Loucy (cell line): ENCODE measurements at regions not wholly inside any gene's neighbourhood (a gene's known extent, or its start where the extent isn't known, plus 50 kb on each side); places are given as distances from the start of the nearest gene placed in this dataset.
A peak's percentile ranks its signal among the peaks of the same experiment; 100 is the strongest.

ENCODE experiments used
- H2AFZ ChIP-seq: fragments of 200-600 bp; sonication (generic); 2 replicates; pipeline ENCODE4 v1.6.0; 2016; ENCODE audit warnings: antibody characterized with exemption, mild to moderate bottlenecking, low read length, moderate library complexity
- H3F3A ChIP-seq: fragments of 200-600 bp; 2 replicates; pipeline ENCODE4 v1.6.0; 2016; ENCODE audit warnings: antibody characterized with exemption, low read depth, mild to moderate bottlenecking
- H3K27me3 ChIP-seq: fragments of 200-600 bp; sonication (generic); 2 replicates; pipeline ENCODE4 v1.6.1; 2014; ENCODE audit warnings: low read length, mild to moderate bottlenecking; ENCODE audit not compliant: insufficient read depth, poor library complexity, severe bottlenecking
- H3K36me3 ChIP-seq: fragments of 200-600 bp; sonication (generic); 2 replicates; pipeline ENCODE4 v1.6.1; 2016; ENCODE audit warnings: low read length; ENCODE audit not compliant: insufficient read depth
- H3K4me1 ChIP-seq: fragments of 200-600 bp; sonication (generic); 2 replicates; pipeline ENCODE4 v1.5.1; 2014; ENCODE audit warnings: low read length, mild to moderate bottlenecking; ENCODE audit not compliant: insufficient read depth, poor library complexity, severe bottlenecking
- H3K4me2 ChIP-seq: fragments of 200-600 bp; sonication (generic); 2 replicates; pipeline ENCODE4 v1.6.0; 2014; ENCODE audit warnings: antibody characterized with exemption, low read length, low read depth, mild to moderate bottlenecking; ENCODE audit not compliant: poor library complexity, severe bottlenecking
- H3K4me3 ChIP-seq: fragments of 200-600 bp; sonication (generic); 2 replicates; pipeline ENCODE4 v1.5.1; 2014; ENCODE audit warnings: low read length, mild to moderate bottlenecking, mixed read lengths; ENCODE audit not compliant: poor library complexity, severe bottlenecking
- H3K79me2 ChIP-seq: fragments of 200-600 bp; sonication (generic); 2 replicates; pipeline ENCODE4 v1.6.1; 2014; ENCODE audit warnings: low read length; ENCODE audit not compliant: insufficient read depth
- H3K9ac ChIP-seq: fragments of 200-600 bp; sonication (generic); 2 replicates; pipeline ENCODE4 v1.6.0; 2014; ENCODE audit warnings: mild to moderate bottlenecking, low read depth, low read length, moderate library complexity; ENCODE audit not compliant: poor library complexity, severe bottlenecking
- H3K9me2 ChIP-seq: fragments of 200-600 bp; sonication (generic); replicated peaks from 2 replicates; pipeline ENCODE4 v1.6.1; 2016; ENCODE audit warnings: low read depth, low read length, mixed read lengths
- H3K9me3 ChIP-seq: fragments of 200-600 bp; sonication (generic); 2 replicates; pipeline ENCODE4 v1.6.1; 2014; ENCODE audit warnings: mild to moderate bottlenecking, antibody characterized with exemption, low read length, low read depth; ENCODE audit not compliant: insufficient read depth
- H4K20me1 ChIP-seq: fragments of 200-600 bp; sonication (generic); 2 replicates; pipeline ENCODE4 v1.6.0; 2014; ENCODE audit warnings: antibody characterized with exemption, low read length, mild to moderate bottlenecking; ENCODE audit not compliant: insufficient read depth, poor library complexity, severe bottlenecking
- EZH2phosphoT487 ChIP-seq: fragments of 200-600 bp; IDR thresholded peaks from 2 replicates; pipeline ENCODE4 v1.6.1; 2018; ENCODE audit warnings: antibody characterized with exemption, mild to moderate bottlenecking, moderate library complexity, borderline replicate concordance
- TF ChIP-seq, protein P1 (sequence below): fragments of 200-600 bp; sonication (generic); conservative IDR thresholded peaks from 2 replicates; pipeline ENCODE4 v1.5.1; 2014; ENCODE audit warnings: mild to moderate bottlenecking, antibody characterized with exemption, low read length

- Histone ChIP-seq H3K4me3 (no peak overlapping the region), H2AFZ (no peak overlapping the region), H4K20me1 (no peaks in the 10 kb centered on the region), H3K79me2 (no peaks in the 10 kb centered on the region), H3K9ac (no peak overlapping the region), H3K9me3 (peaks cover 5% of the 10 kb centered on the region; the same call in 1 of the 2 replicates), H3F3A (no peaks in the 10 kb centered on the region), H3K4me1 (no peaks in the 10 kb centered on the region), H3K9me2 (no peaks in the 10 kb centered on the region), H3K4me2 (no peak overlapping the region), H3K27me3 (no peaks in the 10 kb centered on the region), H3K36me3 (no peaks in the 10 kb centered on the region)
- TF ChIP-seq, protein P1, sequence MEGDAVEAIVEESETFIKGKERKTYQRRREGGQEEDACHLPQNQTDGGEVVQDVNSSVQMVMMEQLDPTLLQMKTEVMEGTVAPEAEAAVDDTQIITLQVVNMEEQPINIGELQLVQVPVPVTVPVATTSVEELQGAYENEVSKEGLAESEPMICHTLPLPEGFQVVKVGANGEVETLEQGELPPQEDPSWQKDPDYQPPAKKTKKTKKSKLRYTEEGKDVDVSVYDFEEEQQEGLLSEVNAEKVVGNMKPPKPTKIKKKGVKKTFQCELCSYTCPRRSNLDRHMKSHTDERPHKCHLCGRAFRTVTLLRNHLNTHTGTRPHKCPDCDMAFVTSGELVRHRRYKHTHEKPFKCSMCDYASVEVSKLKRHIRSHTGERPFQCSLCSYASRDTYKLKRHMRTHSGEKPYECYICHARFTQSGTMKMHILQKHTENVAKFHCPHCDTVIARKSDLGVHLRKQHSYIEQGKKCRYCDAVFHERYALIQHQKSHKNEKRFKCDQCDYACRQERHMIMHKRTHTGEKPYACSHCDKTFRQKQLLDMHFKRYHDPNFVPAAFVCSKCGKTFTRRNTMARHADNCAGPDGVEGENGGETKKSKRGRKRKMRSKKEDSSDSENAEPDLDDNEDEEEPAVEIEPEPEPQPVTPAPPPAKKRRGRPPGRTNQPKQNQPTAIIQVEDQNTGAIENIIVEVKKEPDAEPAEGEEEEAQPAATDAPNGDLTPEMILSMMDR: peak; percentile 85
- TF ChIP-seq EZH2phosphoT487: no peak
Measured at GRCh38 chr17:14926526-14927122, 338.5 kb downstream of the PMP22 start.

- no peaks in the 10 kb centered on the region for H3K4me1 ChIP-seq
- no peak overlapping the region for H2AFZ ChIP-seq
- no peaks in the 10 kb centered on the region for H4K20me1 ChIP-seq
- H3K4me2 ChIP-seq: no peak overlapping the region
- H3K9me2 ChIP-seq: no peaks in the 10 kb centered on the region
- no peak overlapping the region for H3K9ac ChIP-seq
- H3K27me3 ChIP-seq: no peaks in the 10 kb centered on the region
- H3K79me2 ChIP-seq: no peaks in the 10 kb centered on the region
- H3K4me3 ChIP-seq: no peak overlapping the region
- TF ChIP-seq, protein P1: no peak
- no peak for TF ChIP-seq EZH2phosphoT487
- no peaks in the 10 kb centered on the region for H3F3A ChIP-seq
- peaks cover 5% of the 10 kb centered on the region; the same call in 1 of the 2 replicates for H3K9me3 ChIP-seq
- no peaks in the 10 kb centered on the region for H3K36me3 ChIP-seq
Measured at GRCh38 chr17:14926073-14926472, 339.1 kb downstream of the PMP22 start.

GRCh38 chr17:14925498-14925897, 339.6 kb downstream of the PMP22 start:
- Histone ChIP-seq H3K79me2 (no peaks in the 10 kb centered on the region), H3K9ac (no peak overlapping the region), H3K27me3 (no peaks in the 10 kb centered on the region), H3K36me3 (no peaks in the 10 kb centered on the region), H3K4me2 (no peak overlapping the region), H3F3A (no peaks in the 10 kb centered on the region), H3K4me1 (no peaks in the 10 kb centered on the region), H3K4me3 (no peak overlapping the region), H2AFZ (no peak overlapping the region), H3K9me2 (no peaks in the 10 kb centered on the region), H3K9me3 (peaks cover 5% of the 10 kb centered on the region; the same call in 1 of the 2 replicates), H4K20me1 (no peaks in the 10 kb centered on the region)
- TF ChIP-seq, protein P1: no peak
- no peak for TF ChIP-seq EZH2phosphoT487
